GM21737 (cell line): ENCODE measurements at regions not wholly inside any gene's neighbourhood (a gene's known extent, or its start where the extent isn't known, plus 50 kb on each side); places are given as distances from the start of the nearest gene placed in this dataset.

Experiments
- ATAC-seq: cut with Tn5 transposase; IDR thresholded peaks from one replicate; pipeline ENCODE4 v1.9.1; 2021; ENCODE audit warnings: mild to moderate bottlenecking, moderate library complexity; ENCODE audit not compliant: unreplicated experiment

GRCh38 chr2:120669121-120669952, 66.3 kb upstream of the GLI2 start:
- ATAC-seq: no peak

DNA sequence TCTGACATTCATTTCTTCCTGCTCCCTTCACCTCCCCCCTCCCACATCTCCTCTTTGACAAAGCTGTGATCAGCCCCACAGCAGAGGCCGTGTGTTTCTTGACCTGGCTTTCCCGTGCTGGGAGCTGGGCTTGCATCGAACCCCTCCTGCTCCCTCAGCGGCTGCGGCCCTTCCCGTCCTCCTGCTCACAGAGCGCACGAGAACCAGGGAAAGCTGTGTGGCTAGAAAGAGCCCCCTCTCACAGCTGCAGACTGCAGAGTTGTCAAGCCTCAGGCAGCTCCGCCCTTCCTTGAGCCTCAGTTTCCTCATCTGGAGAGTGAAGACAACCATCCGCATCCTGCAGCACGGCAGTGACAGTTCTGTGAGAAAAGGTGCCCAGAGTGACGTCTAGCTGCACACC, 65.7 kb upstream of the GLI2 start:
- no peak for ATAC-seq

DNA sequence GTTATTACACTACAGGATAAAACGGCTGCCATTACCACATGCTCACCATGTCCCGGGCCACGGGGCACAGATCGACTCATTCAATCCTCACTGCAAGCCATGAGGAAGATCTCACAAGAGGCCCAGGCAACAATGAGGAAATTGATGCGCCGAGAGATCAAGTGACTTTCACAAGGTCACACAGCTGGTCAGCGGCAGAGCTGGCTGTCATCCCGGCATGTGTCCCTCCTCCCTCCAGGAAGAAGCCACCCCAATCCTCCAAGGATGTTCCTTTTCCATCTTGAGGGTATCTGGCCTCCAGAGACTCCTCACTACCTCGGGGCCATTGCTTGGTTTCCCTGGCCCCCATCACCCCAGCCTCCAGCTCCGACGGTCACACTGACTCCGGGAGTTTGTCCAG, 65.3 kb upstream of the GLI2 start:
- no peak for ATAC-seq

DNA sequence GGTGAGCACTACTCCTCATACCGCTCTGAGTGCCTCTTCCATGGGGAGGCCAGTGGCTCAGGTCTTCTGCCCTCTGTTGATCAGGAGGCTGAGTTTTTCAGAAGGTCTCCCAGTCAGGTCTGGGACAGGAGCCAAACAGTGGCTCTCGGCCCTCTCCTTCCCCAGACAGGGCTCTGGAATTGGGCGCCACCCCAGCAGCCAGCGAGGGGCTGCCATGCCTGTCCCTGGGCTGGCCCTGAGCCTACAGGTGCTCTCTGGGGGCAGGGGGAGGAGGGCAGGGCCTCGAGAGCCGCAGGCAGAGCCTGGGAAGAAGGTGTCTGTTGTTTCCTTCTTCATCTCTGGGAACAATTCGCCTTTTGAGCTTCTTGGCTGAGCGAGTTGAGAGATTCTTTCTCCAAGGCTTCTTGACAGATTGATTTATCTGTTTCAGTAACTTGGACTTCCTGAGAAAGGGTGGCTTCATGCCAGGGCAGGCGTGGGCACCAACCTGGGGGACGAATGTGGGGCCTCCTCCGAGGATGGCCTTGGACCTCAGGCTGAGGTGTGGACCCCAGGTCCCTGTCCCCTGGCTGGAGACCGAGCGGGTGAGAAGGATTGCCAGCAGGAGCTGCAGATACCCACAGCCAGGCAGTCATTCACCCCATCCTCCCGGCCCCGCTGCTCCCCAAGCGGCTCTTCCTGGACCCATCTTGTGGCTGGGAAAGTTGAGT, 64.7 kb upstream of the GLI2 start:
- no peak for ATAC-seq

GRCh38 chr2:120672526-120673204, 63.0 kb upstream of the GLI2 start:
- ATAC-seq: no peak

GRCh38 chr2:120673205-120673550, 62.5 kb upstream of the GLI2 start:
- no peak for ATAC-seq

DNA sequence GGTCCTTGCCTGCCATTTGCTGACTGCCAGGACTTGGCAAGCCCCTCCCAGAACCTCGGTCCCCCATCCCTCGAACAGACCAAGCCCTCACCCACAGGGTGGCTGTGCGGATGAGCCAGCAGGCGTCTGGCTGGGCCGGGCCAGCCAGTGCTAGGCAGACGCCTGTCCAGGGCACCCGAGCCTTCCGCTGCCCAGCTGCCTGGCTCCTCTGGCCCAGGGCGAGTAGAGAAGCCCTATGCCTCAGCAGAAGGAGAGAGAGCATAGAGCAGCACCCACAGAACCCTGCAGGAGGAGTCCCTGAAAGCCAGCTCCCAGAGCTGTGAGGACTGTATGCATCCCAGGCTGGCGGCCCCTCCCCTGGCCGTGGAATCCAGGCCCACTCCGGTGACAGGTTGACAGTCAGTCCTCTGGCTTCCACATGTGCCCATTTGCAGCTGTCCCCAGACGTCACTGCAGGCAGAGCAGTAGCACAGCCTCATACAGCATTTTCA, 62.1 kb upstream of the GLI2 start:
- no peak for ATAC-seq

GRCh38 chr2:120674246-120675170, 61.2 kb upstream of the GLI2 start:
- no peak for ATAC-seq

DNA sequence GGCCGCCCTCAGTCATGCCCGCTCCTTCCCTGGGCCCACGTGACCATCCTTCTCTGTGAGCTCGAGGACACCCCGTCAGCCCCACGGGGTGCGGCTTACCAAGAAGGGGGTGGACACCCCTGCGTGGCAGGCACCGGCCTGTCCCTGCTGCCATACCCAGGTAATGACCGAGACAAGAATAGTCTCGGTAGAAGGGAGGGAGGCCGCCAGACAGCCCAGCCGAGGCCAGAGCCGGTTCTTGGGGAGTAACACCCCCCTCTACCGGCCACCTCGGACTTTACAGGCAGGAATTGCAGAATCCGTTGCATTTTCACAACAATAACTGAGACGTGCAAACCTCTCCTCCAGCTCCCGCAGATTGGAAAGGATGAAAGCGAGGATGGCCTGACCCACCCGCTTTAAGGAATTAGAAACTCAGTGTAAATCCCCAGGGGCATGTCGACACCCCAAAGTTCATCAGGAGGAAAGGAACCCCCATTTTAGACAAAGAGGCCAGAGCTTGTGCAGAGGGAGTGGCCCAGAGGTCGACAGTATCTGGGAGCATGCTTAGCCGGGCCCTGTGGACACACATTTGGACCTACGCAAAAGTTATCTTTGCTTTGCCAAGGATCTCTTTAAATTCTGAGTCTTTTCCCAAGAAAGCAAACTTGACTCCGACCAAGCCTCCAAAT, 60.1 kb upstream of the GLI2 start:
- ATAC-seq: no peak

DNA sequence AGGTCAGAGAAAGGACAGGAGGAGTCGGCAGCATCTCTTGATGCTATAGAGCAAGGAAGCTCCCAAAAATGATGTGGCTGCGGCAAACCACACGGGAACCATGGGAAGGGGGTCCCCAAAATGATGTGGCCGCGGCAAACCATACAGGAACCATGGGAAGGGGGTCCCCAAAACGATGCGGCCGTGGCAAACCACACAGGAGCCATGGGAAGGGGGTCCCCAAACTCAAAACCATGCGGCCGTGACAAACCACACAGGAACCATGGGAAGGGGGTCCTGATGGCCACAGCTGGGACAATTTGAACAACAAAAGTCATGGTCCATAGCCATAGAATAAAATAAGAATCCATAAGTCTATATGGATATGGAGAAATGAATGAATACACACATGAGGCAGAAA, 58.4 kb upstream of the GLI2 start:
- no peak for ATAC-seq

- no peak for ATAC-seq
Measured at GRCh38 chr2:120677696-120678247, 57.9 kb upstream of the GLI2 start.

DNA sequence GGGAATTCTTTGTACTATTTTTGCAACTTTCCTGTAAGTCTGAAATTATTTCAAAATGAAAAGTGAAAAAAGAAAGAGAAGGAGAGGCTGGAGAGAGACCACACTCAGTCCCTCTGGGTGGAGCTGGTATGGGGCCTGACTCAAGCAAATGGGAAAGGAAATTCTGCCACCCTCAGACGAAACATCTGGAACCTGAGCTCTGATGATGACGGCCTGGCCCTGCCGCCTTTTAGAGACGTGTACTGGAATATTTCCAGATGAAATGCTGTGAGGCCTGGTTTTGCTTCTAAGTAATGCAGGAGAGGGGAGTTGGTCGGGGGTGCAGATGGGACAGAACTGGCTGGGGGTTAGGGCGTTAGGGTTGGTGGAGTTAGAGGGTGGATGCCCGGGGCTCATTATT, 57.4 kb upstream of the GLI2 start:
- ATAC-seq: no peak

GRCh38 chr2:120678926-120679325, 56.7 kb upstream of the GLI2 start:
- no peak for ATAC-seq

DNA sequence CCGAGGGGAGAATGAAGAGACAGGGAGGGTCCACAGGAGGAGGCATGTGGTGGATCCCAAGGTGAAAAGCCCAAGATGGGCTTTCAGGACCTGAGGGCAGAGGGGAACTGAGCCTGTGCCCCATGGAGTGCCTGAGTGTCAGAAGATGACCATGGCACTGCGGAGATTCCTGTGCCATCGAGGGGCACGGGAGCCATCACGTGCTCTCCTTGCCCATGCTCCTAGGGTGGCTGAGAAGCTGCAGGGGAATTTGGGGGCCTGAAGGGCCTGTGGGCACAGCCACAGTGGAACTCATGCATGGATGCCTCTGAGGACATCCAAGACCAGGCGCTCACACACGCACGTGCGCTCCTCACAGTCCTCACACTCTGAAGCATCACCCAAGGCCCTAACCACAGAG, 56.1 kb upstream of the GLI2 start:
- no peak for ATAC-seq

DNA sequence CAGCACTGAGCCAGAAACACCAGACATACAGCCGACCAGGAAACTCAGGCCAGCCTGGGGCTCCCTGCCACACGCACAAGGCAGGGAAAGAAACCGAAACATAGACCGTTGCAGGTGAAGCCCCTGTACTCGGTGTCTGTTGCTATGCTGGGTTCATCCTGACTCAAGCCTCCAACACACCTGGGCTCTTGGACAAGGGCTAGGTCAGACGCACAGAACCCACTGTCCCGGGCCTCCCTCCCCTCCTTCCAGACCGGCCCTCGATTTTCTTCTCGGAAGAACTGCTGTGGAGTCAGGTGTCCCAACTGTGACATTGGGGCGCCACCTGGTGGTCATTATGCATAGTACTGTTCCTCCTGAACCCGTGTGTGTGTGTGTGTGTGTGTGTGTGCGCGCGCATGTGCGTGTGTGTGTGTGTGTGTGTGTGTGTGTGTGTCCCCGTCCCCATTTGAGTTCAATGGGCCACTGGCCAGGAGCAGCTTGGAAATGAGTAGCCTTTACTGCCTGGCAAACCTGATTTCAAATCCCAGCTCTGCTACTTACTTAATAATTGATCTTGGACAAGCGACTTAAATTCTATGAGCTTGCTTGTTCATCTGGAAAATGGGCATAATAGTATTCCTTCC, 55.4 kb upstream of the GLI2 start:
- no peak for ATAC-seq

DNA sequence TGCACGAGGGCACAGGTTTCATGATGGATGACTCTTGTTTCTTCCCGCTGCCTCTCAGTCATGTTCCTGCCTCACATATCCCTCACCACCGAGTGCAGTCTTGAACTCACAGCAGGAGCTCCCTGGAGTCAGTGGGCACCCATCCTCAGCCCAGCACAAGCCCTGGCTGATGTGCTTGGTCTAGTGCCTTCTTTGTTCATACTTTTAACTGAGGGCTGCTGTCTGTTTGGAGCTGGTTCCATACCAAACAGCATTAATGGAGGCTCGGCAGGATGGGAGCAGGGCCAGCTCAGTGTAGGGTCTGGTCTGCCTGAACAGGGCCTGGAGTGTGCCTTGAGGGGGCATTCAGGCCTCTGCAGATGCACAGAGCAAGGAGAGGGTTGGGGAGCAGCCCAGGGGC, 54.5 kb upstream of the GLI2 start:
- no peak for ATAC-seq

- ATAC-seq: no peak
Measured at GRCh38 chr2:120681696-120682288, 53.9 kb upstream of the GLI2 start.

DNA sequence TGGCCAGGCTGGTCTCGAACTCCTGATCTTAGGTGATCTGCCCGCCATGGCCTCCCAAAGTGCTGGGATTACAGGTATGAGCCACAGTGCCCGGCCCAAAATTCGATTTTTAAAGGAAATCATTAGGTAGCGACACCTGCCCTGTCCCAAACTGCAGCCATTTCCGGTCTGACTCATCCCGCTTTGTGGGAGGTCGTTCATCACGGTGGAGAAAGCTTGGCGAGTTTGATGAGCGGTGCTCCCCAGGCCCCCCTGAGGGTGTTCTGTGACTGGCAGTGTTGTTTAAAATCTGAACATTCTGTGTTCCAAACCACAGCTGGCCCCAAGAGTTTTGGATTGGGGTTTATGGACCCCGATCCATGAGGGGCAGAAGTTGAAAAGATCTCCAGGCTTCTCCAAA, 53.0 kb upstream of the GLI2 start:
- no peak for ATAC-seq

DNA sequence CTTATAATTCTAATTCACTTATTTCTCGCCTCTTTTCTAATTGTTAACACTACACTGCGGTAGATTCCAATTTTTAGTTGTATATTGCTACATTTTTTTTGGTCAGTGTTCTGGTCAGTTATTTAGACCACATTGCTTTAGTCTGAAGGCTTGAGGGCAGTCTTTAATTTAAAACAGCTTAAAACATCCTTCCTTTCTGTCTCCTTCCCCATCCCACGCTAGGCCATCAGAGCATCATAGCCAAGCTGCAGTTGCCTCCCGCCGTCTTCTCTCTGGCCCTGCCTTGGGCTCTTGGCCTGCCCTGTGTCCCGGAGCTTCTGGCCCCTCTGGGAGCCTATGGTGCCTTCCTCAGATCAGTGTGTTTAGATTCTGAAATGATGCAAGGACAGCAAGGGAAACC, 52.6 kb upstream of the GLI2 start:
- ATAC-seq: no peak
